Immature natural killer cell (primary cell): ENCODE measurements at regions not wholly inside any gene's neighbourhood (a gene's known extent, or its start where the extent isn't known, plus 50 kb on each side); places are given as distances from the start of the nearest gene placed in this dataset.

Experiments
- DNase-seq, 3 donors: peaks; one replicate each; pipeline ENCODE4 v3.0.0; 2022; ENCODE audit warnings: mixed read lengths in 1 of 3
- H3K27ac Mint-ChIP-seq, 6 donors: one replicate each; pipeline ENCODE4 v1.8.0; 2020; ENCODE audit warnings: mixed read lengths in 6 of 6, mild to moderate bottlenecking in 5 of 6, inconsistent platforms in 4 of 6, moderate library complexity in 3 of 6
- H3K27me3 Mint-ChIP-seq, 3 donors: one replicate each; pipeline ENCODE4 v1.8.0; 2020 to 2021; ENCODE audit warnings: low read depth in 3 of 3, mild to moderate bottlenecking in 3 of 3, mixed read lengths in 3 of 3, moderate library complexity in 3 of 3, inconsistent platforms in 1 of 3
- H3K36me3 Mint-ChIP-seq, 3 donors: one replicate each; pipeline ENCODE4 v1.8.0; 2020; ENCODE audit warnings: mixed read lengths in 3 of 3, inconsistent platforms in 2 of 3, mild to moderate bottlenecking in 2 of 3
- H3K4me1 Mint-ChIP-seq, 2 donors: one replicate each; pipeline ENCODE4 v1.8.0; 2020; ENCODE audit warnings: inconsistent platforms in 2 of 2, mild to moderate bottlenecking in 2 of 2, mixed read lengths in 2 of 2, moderate library complexity in 1 of 2
- H3K4me3 Mint-ChIP-seq, 5 donors: one replicate each; pipeline ENCODE4 v1.8.0; 2020; ENCODE audit warnings: mild to moderate bottlenecking in 5 of 5, mixed read lengths in 5 of 5, inconsistent platforms in 3 of 5, moderate library complexity in 3 of 5
- H3K9me3 Mint-ChIP-seq, 6 donors: one replicate each; pipeline ENCODE4 v1.8.0; 2020; ENCODE audit warnings: mild to moderate bottlenecking in 6 of 6, mixed read lengths in 6 of 6, inconsistent platforms in 4 of 6, moderate library complexity in 3 of 6

DNA sequence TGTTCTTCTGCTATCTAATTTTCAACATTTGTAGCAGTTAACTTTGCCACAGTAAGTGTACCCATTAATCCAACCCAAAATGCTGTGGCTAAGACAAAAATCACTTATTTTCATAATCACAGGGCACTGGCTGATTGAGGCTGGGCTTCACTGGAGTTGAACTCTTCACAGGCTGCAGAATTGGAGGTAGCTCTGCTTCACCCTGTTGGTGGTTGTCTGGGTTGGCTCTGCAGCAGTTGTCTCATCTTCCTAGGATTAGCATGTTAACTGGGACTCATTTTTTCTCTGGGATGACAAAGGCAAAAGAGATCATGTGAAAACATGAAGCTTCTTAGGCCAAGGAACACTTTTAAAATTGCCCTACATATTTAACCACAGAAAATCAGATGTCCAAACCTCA is 518.9 kb downstream of the TLR4 start:
- H3K4me3 Mint-ChIP-seq = no peak overlapping the region
- peaks cover 0 to 2% (median 0%) of the 10 kb centered on the region in 3 donors for H3K27me3 Mint-ChIP-seq
- no peaks in the 10 kb centered on the region for H3K4me1 Mint-ChIP-seq
- H3K9me3 Mint-ChIP-seq = peaks cover 0 to 5% (median 0%) of the 10 kb centered on the region in 6 donors
- no peaks in the 10 kb centered on the region for H3K36me3 Mint-ChIP-seq
- no peak overlapping the region for H3K27ac Mint-ChIP-seq
- no peak for DNase-seq

DNA sequence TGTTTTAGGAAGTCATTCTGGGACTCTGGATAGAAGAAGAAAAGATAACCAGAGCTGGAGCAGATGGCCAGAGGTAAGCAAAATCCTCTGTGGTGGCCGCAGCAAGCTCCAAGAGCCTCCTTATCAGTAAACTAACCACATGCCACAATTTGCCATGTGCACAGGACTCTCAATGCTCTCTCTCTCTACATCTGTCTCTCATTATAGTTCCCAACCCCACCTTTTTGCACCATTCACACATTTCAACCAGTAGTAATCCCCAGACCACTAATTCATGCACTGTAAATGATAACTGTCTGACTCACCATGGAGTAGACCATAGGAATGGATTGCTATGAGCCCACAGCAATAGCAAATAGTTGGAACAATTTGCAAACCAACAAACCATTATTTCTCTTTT is 526.1 kb downstream of the TLR4 start:
- Mint-ChIP-seq H3K36me3 (no peaks in the 10 kb centered on the region), H3K27me3 (no peaks in the 10 kb centered on the region), H3K27ac (no peak overlapping the region), H3K4me1 (no peaks in the 10 kb centered on the region), H3K4me3 (no peak overlapping the region), H3K9me3 (peaks cover 0 to 9% (median 2%) of the 10 kb centered on the region in 6 donors)
- no peak for DNase-seq

DNA sequence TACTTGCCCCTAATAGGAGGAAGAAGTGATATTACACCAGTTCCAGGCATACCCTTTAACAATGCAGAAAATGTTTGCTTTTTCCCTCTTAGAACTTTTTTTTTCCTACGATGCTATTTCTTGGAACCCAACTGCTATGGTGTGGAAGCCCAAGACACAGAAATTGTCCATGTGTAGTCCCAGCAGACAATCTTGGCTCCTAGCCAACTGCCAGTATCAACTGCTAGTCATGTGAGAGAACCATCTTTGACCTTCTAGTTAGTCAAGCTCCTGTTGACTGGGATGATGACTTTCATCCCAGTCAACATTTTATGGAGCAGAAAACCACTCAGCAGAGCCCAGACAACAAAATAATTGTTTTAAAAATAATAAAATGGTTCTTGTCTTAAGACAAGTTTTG is 532.4 kb downstream of the TLR4 start:
- H3K36me3 Mint-ChIP-seq = no peaks in the 10 kb centered on the region
- H3K4me3 Mint-ChIP-seq = no peak overlapping the region
- DNase-seq = no peak
- peaks cover 0 to 2% (median 0%) of the 10 kb centered on the region in 3 donors for H3K27me3 Mint-ChIP-seq
- H3K9me3 Mint-ChIP-seq = peaks cover 0 to 19% (median 4%) of the 10 kb centered on the region in 6 donors
- no peaks in the 10 kb centered on the region for H3K4me1 Mint-ChIP-seq
- no peak overlapping the region for H3K27ac Mint-ChIP-seq

DNA sequence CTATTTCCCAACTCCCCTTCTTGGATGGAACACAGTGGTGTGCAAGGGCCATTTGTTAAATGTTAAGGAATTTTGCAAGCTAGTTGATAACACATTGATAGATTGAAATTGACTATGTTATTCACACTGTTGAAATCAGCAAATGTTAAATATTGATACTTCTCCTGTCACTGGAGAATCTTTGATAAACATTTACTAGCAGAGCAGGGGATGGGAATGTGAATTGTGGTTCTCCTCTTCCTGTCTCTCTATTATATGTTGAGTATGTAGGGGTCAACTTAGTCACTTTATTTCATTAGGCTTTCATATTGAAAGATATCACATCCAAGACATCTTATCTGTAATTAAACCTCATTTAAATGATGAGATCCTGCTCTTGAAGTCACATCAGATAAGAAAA is 533.9 kb downstream of the TLR4 start:
- Mint-ChIP-seq H3K36me3 (no peaks in the 10 kb centered on the region), H3K4me1 (no peaks in the 10 kb centered on the region), H3K9me3 (peaks cover 0 to 19% (median 3%) of the 10 kb centered on the region in 6 donors), H3K4me3 (no peak overlapping the region), H3K27ac (no peak overlapping the region), H3K27me3 (peaks cover 0 to 2% (median 0%) of the 10 kb centered on the region in 3 donors)
- DNase-seq = no peak

DNA sequence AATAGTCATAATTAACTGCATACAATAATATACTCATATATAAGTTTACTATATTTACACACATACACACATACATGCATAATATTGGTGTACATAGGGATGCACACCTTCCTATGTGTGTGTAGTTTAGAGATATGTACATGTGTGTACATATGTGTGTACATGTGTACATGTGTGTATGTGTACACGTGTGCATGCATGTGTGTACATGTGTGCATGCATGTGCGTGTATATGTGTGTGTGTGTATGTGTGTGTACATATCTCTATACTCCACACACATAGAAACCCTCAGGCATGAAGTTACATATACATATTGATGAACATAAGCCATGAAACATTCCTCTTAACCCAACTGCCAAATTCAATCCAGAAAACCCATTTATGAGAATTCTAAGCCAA is 547.8 kb downstream of the TLR4 start:
- no peak for DNase-seq
- H3K36me3 Mint-ChIP-seq = peaks cover 0 to 3% (median 0%) of the 10 kb centered on the region in 3 donors
- no peak overlapping the region for H3K4me3 Mint-ChIP-seq
- H3K27me3 Mint-ChIP-seq = no peaks in the 10 kb centered on the region
- H3K9me3 Mint-ChIP-seq = peaks cover under 1 to 12% (median 3%) of the 10 kb centered on the region in 6 donors
- H3K27ac Mint-ChIP-seq = no peak overlapping the region
- H3K4me1 Mint-ChIP-seq = no peaks in the 10 kb centered on the region

DNA sequence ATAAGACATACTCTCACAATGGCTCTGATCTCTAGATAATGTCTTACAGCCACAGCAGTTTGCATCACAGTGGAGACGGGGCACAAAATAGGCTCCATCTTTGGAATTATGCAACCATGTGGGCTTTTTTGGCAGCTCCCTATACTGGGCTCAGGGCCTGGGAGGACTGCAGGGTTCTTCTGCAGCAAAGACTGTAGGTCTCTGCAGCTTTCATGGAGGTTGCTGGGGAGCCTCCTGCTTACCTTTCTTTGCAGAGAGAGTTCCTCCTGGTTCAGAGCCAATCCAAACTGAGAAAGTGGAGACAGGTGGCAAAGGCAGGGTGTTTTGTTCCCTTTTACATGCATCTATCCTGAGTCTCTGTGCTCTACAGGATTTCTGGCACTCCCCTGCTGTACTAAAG is 558.0 kb downstream of the TLR4 start:
- Mint-ChIP-seq H3K27ac (no peak overlapping the region), H3K9me3 (peaks cover 2 to 23% (median 9%) of the 10 kb centered on the region in 6 donors), H3K4me1 (no peaks in the 10 kb centered on the region), H3K36me3 (no peaks in the 10 kb centered on the region), H3K27me3 (peaks cover 0 to 2% (median 0%) of the 10 kb centered on the region in 3 donors), H3K4me3 (no peak overlapping the region)
- no peak for DNase-seq

GRCh38 chr9:118263949-118264348 is 559.7 kb downstream of the TLR4 start:
- no peak for DNase-seq
- Mint-ChIP-seq H3K36me3 (no peaks in the 10 kb centered on the region), H3K4me3 (no peak overlapping the region)

GRCh38 chr9:118268046-118268445 is 563.8 kb downstream of the TLR4 start:
- peaks cover 0 to 12% (median 4%) of the 10 kb centered on the region in 6 donors for H3K9me3 Mint-ChIP-seq
- H3K36me3 Mint-ChIP-seq = no peaks in the 10 kb centered on the region
- H3K27me3 Mint-ChIP-seq = peaks cover 0 to 2% (median 0%) of the 10 kb centered on the region in 3 donors
- DNase-seq = no peak
- no peaks in the 10 kb centered on the region for H3K4me1 Mint-ChIP-seq
- H3K27ac Mint-ChIP-seq = no peak overlapping the region
- no peak overlapping the region for H3K4me3 Mint-ChIP-seq

More at GRCh38 chr9:118263949-118264348, 559.7 kb downstream of the TLR4 start:
- Mint-ChIP-seq H3K27ac (no peak overlapping the region), H3K27me3 (peaks cover 0 to 2% (median 0%) of the 10 kb centered on the region in 3 donors), H3K9me3 (peaks cover 2 to 23% (median 9%) of the 10 kb centered on the region in 6 donors), H3K4me1 (no peaks in the 10 kb centered on the region)

DNA sequence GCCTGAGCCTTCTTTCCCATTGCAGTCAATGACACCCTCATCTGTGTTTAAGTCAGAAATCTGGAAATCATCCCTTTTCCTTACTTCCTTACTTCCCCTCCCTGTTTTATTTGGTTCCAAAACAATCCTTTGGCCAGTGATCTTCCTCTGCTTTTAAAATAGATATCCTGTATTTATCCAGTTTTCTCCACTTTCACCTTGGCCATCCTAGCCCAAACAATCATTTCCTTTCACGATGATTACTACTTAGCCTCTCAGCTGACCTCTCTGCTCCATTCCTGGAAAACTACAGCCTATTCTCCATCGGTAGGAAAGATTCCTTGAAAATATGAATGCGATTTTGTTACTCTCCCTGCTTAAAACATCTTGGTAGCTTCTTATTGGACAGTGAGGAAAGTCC is 565.4 kb downstream of the TLR4 start:
- Mint-ChIP-seq H3K36me3 (no peaks in the 10 kb centered on the region), H3K27me3 (peaks cover 0 to 4% (median 0%) of the 10 kb centered on the region in 3 donors), H3K4me3 (no peak overlapping the region), H3K9me3 (peaks cover 0 to 13% (median 3%) of the 10 kb centered on the region in 6 donors), H3K4me1 (no peaks in the 10 kb centered on the region), H3K27ac (no peak overlapping the region)
- no peak for DNase-seq

DNA sequence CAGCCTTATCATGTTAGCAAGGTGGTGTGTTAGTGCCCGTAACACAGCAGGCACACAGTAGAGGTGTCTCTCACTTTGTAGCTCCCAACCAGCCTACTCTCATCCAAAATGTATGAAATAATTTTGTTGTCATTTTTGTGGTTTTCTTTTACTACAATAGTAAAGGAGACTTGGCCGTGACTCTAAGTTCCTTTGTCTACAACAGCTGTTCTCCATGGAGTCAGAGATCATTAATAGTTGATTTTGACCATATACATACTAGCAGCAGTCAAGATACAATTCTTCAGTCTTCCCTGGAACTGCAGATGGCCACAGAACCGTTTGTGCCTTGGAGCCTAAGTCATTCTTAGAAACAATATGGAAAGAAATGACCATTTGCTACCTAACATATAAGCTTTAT is 567.1 kb downstream of the TLR4 start:
- Mint-ChIP-seq H3K4me1 (no peaks in the 10 kb centered on the region), H3K27me3 (peaks cover 0 to 4% (median 0%) of the 10 kb centered on the region in 3 donors), H3K9me3 (peaks cover 0 to 9% (median under 1%) of the 10 kb centered on the region in 6 donors), H3K4me3 (no peak overlapping the region), H3K27ac (no peak overlapping the region), H3K36me3 (no peaks in the 10 kb centered on the region)
- DNase-seq = no peak

GRCh38 chr9:118271936-118272335 is 567.7 kb downstream of the TLR4 start:
- DNase-seq = no peak
- H3K36me3 Mint-ChIP-seq = no peaks in the 10 kb centered on the region
- peaks cover 0 to 8% (median under 1%) of the 10 kb centered on the region in 6 donors for H3K9me3 Mint-ChIP-seq
- no peak overlapping the region for H3K4me3 Mint-ChIP-seq
- peaks cover 0 to 4% (median 0%) of the 10 kb centered on the region in 3 donors for H3K27me3 Mint-ChIP-seq
- no peak overlapping the region for H3K27ac Mint-ChIP-seq
- H3K4me1 Mint-ChIP-seq = no peaks in the 10 kb centered on the region

DNA sequence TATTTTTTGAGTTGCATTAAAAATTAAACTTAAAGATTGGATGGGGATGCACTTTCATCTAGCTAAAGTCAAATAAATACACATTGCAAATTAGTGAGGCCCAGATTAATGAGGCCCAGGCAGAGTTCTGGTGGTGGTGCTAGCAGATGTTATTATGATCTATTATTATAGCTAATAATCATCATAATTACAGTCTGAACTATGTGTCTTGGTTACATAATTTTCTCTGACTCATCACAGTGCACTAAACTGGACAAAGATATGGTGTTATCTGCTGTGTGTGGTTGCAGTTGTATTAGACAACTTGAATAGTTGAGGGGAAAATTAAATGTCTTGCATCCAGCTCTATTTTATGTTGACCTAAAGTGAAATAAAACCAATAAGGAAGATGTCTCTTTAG is 568.8 kb downstream of the TLR4 start:
- Mint-ChIP-seq H3K27me3 (peaks cover 0 to 2% (median 1%) of the 10 kb centered on the region in 3 donors), H3K36me3 (no peaks in the 10 kb centered on the region), H3K4me3 (no peak overlapping the region), H3K9me3 (peaks cover 0 to 7% (median 2%) of the 10 kb centered on the region in 6 donors), H3K4me1 (no peaks in the 10 kb centered on the region), H3K27ac (no peak overlapping the region)
- no peak for DNase-seq

- Mint-ChIP-seq H3K4me1 (no peaks in the 10 kb centered on the region), H3K4me3 (no peak overlapping the region), H3K36me3 (no peaks in the 10 kb centered on the region), H3K27me3 (peaks cover 0 to 4% (median 2%) of the 10 kb centered on the region in 3 donors), H3K27ac (no peak overlapping the region), H3K9me3 (peaks cover 0 to 4% (median 3%) of the 10 kb centered on the region in 6 donors)
- DNase-seq = no peak
Measured at GRCh38 chr9:118276784-118277183, 572.6 kb downstream of the TLR4 start.

- H3K27ac Mint-ChIP-seq = no peak overlapping the region
- H3K27me3 Mint-ChIP-seq = peaks cover 0 to 4% (median 0%) of the 10 kb centered on the region in 3 donors
- no peak for DNase-seq
- no peaks in the 10 kb centered on the region for H3K36me3 Mint-ChIP-seq
- H3K4me3 Mint-ChIP-seq = no peak overlapping the region
- H3K9me3 Mint-ChIP-seq = peaks cover 0 to 19% (median 4%) of the 10 kb centered on the region in 6 donors
- no peaks in the 10 kb centered on the region for H3K4me1 Mint-ChIP-seq
Measured at GRCh38 chr9:118281772-118282171, 577.6 kb downstream of the TLR4 start.

GRCh38 chr9:118283488-118283887 is 579.3 kb downstream of the TLR4 start:
- Mint-ChIP-seq H3K4me1 (no peaks in the 10 kb centered on the region), H3K27ac (no peak overlapping the region), H3K4me3 (no peak overlapping the region), H3K9me3 (peaks cover 0 to 19% (median 2%) of the 10 kb centered on the region in 6 donors), H3K27me3 (peaks cover 0 to 2% (median 0%) of the 10 kb centered on the region in 3 donors), H3K36me3 (no peaks in the 10 kb centered on the region)
- DNase-seq = no peak
